HUDEP-2 (cell line): ENCODE measurements at regions not wholly inside any gene's neighbourhood (a gene's known extent, or its start where the extent isn't known, plus 50 kb on each side); places are given as distances from the start of the nearest gene placed in this dataset.

Source experiments
- DNase-seq, 76 experiments: peaks; one replicate each; lab custom pipeline; 2025; ENCODE audit not compliant: unreplicated experiment in 76 of 76; lab: John Stamatoyannopoulos, UW

DNA sequence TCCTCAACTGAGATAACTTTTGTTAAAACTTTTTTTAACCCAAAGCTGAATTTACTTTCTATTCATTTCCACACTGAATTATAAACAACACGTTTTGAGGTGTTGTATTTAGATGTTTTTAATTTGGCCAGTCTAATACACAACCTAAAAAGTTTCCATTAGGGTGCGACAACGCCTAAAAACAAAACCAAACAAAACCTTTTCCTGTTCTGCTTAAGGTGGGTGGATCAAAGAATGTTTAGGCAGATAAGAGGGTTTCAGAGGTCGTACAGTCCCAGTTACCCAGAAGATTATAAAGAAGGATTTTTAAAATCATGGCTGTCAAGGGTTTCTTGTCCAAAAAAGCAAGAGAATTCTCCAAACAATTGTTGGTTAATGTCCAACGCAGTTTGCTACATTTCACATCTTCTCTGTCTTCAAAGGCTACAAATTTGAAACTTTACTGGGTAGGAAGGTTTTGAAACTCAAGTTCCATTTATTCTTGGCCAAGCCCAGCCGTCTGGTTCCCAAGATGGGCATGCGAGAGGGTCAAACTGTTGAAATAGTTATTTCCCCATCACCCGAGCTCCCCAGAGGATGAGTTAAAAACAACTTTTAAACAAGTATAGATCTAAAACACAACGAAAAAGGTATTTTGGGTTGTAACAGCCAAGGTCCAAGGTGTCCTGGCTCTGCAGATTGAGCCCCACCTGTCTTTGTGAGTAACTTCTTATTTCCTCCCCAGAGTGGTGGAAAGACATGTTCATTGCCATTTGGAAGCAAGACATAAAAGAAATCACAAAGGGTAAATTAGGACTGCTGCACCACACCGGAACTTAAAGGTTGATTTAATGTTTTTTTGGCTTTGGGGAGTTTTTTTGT lies 122.8 kb upstream of the MAP3K1 start:
- DNase-seq = no peak

DNA sequence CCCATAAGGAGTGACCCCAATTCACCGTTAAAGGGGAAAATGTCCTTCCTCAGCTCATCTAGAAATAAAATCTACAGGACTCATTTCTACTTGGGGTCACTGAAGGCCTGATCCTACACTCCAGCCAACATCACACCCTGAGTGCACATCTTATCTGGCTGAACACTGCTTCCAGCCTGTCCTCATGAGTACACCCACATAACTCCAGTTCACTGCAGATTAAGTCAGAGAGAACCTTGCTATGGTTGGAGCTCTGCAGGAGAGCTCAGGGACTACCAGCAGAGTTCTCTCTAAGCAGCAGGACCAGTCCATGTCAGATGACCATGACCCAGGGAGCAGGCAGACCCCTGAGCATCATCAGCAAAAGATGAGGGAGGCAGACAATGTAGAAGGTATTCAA lies 126.9 kb upstream of the MAP3K1 start:
- DNase-seq = peak in 69 of 76 experiments; percentile 4 to 84 (median 45)

DNA sequence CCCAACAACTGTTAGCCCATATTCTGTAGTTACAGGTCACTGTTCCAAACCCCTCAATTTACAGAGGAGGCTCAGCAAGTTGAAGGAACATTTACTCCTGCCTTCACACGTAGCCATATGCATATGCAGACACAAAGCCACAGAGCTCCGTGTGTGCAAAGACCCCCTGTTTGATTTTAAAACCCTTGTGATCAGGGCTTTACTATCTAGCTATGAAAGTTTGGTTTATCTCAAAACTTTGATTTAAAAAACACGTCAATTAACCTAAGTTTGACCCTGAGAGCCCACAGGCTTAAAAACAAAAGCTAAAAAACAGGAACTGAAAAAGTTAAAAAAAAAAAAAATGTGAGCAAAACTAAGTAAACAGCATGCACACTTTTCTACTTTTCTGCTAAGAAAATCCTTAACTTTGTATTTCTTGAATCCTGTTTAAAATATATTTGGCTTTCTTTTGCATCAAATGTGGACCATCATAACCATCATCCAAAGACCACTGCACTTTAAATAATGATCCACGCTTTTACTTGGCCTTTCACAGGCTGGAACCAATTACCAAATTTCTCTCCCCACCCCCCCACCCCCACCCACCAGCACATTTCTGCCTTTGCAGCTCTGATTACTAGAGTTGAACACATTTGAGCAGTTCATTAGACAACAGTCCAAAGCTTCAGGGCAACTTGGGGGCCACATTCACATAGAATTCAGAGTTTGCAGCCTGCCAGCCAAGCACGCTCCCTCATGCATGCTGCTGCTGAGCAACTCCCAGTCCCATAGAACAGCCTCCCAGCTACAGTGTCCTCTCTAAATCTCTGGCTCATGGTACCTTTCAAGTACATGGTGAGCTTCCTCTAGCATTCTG lies 128.8 kb upstream of the MAP3K1 start:
- DNase-seq = no peak

DNA sequence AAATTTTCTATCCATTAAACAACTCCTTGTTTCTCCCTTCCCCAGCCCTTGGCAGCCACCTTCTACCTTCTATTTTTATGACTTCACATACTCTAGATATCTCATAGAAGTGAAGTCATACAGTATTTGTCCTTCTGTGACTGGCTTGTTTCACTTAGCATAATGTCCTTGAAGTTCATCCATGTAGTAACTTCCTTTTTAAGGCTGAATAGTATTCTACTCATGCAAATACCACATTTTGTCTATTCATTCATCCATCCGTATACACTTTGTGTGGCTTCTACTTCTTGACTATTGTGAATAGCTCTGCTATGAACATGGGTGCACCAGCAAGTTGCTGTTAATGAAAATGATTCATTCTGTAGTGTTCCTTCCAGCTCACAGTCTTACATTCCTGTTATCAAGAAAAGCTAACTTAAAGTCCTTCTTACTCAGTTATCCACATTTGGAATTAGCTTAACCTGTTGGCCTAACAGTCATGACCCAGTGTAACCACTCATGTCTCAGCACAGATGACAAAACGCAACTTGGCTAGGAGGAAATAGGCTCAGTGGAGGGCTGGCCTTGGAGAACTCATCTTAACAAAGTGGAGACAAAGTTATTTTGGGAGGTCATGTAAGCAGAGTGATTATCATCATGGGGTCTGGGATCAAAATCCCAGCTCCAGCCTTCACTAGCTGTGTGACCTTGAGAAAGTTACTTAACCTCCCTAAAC lies 129.7 kb upstream of the MAP3K1 start:
- DNase-seq = no peak

DNA sequence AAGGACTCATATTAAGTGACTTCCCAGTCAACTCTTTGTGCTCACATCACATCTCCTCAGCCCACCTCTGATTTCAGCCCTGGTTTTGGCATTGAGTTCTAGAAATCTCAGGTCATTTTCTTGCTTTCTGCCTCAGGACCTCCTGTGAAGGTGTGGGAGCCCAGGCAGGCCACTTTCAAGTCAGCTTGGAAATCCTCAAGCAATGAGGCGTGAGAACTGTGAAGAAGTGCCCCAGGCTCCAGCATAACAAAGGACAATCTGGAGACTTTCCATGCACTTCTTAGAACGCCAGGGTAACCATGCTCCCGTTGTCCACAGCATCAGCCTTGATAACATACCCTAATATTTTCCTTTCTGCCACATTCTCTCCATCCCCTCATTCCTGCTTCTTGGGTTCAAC lies 131.2 kb upstream of the MAP3K1 start:
- DNase-seq = no peak

DNA sequence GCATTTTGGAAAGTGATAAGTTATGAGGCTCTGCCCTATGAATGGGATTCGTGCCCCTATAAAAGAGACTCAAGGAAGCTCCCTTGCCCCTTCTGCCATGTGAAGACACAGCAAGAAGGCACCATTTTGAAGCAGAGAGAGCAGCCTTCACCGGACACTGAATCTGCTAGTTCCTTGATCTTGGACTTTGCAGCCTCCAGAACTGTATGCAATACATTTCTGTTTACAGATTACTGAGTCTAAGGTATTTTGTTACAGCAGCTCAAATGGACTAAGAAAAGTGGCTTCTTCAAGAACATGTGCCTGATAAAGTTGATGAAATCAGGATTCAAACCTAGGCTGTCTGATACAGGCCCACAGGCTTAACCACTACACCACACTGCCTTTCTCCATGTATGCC lies 131.6 kb upstream of the MAP3K1 start:
- DNase-seq = no peak

DNA sequence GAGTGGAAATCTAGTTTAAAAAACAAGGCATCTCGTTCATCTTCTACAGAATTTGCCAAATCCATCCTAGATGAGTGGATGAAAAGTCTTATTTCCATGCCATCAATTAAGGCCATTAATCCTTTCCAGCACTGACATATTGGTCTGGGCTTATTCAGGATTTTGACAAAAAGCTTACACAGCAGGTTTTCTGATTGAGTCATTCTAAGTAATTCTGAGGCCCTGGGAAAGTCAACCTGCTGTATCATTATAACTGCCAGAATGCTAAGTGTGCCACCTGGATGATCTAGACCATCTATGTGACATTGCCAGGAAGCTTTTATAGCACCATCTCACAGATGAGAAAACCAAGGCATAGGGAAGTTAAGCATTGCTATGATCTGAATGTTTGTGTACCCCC lies 132.1 kb upstream of the MAP3K1 start:
- no peak for DNase-seq

DNA sequence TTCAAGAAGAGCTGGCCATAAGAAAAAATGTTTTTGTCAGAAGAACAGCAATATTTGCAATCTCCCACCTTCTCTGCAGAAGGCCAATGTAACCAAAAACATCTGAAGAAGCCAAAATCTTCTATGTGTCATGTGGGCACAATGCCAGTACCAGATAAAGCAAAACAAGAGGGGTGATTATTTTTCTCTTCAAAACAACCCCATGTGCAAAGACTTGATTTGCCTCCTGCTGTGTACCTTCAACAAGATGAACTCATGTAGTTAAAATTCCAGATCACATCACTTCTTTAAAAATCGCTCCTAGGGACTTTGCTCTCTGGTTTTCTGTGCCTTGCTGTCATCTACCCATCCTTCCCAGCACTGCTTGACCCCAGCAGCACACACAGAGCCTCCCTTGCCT lies 134.0 kb upstream of the MAP3K1 start:
- peak in 12 of 76 experiments; percentile 0 to 30 (median 12) for DNase-seq

DNA sequence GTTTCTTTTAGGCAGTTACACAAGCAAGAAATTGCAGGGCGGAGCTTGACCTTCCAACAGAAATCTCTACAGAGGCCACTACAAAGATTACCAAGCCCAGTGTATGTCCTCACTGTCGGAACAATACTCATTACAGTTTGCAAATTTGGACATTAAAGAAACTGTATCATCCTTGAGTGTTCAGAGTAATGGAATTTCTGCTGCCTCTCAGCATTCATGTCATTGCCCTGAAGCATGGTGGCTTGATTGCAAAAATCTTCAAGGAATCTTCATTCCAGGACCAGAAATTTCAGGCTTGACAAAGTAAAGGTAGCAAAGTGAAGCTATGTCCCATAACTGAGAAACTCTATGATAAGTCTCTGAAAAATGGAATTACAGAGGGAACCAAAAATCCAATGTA lies 134.6 kb upstream of the MAP3K1 start:
- no peak for DNase-seq

DNA sequence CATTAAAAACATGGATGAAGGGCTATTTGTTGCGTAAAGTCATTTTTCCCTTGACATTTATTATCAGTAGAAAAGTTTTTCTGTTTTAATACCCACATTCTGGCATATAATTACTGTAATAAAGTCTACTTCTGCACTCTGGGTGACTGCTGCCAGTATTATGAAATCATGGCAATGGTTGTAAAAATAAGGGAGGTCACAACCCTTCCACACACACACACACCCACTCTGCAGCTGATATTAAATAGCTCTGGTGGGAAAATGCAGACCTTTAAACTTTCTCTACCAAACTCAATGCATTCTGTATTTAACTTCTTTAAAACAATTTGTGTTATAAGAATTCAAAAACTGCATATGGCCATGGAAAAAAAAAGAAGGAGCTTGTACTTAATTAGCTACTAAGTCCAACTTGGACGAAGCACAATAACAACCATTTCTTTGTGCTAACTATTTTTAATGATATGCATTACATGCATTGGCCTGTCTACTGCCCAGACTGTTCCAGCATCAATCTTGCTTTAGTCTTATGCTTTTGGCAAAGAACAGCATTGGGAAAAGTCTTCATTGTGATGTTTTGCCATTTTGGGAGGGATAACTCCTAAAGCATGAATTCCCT lies 137.6 kb upstream of the MAP3K1 start:
- no peak for DNase-seq

DNA sequence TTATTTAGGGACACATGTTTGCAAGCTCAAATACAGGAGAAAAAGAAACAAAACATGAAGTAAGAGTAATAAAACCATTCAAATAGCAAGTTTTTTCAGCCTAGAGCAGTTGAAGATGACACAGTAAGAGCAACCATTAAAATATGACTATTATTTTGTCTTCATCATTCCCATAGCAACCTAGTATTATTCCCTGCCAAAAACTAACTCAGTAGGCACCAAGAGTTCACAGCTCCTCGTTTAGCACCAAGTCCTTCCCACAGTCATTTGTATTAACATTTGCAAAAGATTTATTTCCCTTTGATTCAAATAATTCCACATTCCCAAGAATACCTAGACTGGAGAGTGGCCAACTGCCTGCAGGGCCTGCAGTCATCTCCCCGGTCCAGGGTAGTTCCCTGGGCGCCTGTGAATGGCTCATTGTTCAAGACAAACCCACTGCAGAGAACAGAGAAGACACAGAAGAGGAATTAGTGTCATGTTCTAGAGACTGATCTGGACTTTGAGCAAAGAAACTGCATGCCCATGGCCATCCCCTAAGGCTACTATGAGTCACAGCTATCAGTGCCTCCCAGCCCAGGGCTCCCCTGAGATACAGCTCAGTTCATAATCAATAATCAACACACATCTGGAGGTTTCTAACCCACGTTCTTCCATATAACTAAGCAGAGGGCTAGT lies 139.1 kb upstream of the MAP3K1 start:
- peak in 68 of 76 experiments; percentile 9 to 88 (median 50) for DNase-seq

DNA sequence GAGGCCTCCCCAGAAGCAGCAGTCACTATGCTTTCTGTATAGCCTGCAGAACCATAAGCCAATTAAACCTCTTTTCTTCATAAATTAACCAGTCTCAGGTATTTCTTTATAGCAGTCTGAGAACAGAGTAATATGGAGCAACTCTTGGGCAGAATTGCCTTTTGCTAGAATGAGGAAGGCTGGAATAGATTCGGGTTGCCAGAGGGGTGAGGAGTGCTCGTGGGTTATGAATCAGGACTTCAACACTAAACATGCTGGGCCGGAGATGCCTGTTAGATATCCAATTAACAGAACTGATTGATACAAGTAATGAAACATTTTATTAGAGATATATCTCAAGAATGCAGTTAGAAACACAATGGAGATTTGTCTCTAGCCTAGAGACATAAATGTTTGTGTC lies 140.9 kb upstream of the MAP3K1 start:
- DNase-seq = no peak

DNA sequence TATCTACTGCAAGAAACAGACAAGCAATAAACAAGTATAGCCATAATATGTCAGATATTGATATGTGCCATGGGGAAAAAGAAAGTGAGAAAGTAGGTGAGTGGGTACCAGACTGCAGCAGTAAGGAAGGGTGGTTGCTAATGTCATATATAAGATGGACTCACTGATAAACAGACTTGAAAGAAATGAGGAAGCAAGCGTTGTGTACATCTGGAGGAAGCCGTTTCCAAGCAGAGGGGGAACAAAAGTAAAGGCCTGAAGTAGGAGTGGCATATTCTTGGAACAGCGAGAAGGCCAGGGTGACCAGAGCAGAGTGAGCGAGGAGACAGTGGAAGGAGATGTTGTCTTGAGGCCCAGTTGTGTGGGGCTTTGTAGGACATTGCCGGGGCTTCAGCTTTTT lies 142.2 kb upstream of the MAP3K1 start:
- peak in 6 of 76 experiments; percentile 2 to 22 (median 10) for DNase-seq

DNA sequence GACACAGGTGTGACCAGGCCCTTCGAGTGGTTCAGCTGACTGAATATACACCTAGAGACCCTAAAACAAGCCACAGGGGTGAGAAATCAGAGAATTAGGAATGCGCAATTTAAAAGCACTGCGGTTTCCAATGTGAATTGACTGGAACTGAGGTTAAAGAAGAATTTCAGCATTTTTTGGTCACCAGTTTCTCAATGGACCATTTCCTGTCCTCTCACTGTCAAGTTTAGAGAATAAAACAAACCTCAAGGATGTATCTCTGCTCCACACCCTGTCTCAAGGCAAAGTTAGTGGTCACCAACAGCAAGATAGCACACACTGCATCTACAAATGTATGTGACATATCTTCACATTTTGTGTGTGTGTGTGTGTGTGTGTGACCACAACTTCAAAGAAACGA lies 143.8 kb upstream of the MAP3K1 start:
- peak in 2 of 76 experiments; percentile 5 to 13 for DNase-seq

DNA sequence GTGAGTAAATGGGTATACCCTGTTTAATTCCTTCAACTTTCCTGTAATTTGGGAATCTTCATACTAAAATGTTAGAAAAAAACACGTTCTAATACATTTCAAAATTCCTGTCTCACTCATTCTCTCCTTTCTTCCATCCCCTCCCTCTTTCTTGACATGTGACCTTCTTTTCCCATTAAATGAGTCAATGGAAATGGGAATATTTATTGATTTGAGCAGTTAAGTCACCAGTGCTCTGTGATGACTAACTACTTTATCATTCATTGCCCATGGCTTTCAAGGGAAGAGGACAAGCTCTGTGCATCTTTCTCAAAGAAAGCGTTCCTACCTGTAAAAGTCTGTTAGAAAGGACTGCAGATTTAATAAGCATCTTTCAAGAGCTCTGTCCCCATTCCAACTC lies 144.4 kb upstream of the MAP3K1 start:
- no peak for DNase-seq

DNA sequence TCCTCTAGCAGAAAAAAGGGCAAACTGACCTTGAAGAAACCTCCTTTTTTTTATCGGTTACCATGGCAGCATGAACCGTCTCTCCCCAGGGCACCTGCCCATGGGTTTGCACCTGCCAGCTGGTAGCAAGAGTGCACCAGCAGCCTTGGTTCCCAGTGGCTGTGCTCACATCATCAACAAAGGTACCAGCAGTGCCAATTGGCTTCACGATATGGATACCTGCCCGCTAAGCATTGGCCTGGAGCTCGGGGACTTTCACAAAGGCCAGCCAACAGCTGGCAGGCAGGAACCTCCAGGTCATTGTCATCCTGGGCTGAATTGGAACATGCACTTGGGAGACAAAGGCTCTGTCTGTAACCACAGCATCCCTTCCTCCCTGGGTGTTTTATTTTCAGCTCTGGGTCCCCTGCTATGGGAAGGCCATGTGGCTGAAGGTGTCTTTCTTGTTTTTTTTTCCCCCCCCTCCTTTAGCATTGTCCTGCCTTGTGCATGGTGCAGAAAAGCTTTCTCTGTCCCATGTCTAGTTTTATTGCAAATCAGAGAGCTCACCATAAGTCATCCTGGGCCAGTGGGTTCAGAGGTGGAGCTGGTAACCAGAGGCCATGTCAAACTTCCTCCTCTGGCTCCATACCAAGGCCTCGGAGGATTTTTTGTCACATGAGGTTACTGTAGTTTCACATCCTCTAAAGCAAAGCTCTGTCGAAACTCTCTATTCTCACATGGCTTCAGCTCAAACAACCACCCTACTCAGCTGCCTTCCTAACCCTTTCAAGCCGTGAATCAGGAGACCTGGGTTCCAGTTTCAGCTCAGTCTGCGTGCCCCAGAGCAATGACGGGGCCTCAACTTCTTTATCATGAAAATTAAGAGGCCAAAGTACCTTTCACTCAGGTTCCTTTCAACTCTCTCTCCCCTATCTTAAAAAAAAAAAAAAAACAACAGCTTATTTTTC lies 145.5 kb upstream of the MAP3K1 start:
- no peak for DNase-seq

DNA sequence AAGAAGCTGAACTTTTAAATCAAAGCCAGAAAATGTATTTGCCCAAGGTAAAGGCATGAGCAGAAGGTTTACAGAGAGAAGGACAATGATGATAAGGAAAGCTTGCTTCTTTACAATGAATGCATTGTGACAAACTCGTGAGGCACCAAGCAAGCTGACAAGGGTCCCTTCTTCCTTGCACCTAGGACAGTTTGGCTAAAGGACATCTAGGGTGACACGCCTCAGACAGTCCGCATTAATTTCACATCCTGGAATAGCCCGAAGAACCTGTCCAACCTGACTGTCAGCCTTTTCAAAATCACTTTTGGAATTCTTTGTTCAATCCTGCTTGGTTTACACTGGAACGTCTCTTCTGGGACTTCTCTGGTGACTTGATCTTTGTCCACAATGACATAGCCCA lies 146.4 kb upstream of the MAP3K1 start:
- DNase-seq = no peak

DNA sequence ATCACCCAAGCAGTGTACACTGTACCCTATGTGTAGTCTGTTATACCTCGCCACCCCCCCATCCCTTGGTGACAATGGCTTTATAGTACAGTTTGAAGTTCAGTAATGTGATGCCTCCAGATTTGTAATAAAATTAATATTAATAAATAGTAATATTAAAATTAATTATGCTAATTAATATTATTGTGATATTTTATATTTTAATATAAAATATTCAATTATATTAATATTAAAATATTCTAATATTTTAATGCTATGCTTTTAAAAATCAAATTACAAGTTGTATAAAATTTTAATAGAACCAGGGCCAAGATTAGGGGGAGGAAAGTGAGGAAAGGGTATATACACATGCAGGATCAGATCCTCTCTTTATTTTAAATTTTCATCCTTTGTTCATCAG lies 147.7 kb upstream of the MAP3K1 start:
- no peak for DNase-seq

DNA sequence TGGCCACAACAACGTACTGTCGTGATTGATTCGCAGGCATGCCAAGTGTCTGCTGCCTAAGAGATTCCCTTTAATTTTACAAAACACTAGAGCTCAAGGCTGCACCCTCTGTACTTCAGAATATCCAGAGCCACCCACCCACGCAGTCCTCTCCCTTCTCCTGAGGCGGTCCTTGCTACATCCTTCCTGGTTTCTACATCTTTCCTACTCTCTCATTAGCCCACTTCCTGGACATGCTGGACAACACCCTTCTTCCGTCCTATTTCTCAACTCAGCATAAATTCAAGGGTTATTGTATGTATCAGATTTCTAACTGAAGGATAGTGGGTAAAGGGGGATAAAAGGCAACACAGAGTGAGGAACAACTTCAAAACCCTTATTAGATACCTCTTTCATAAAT lies 148.4 kb upstream of the MAP3K1 start:
- DNase-seq = no peak
